CD4-positive, alpha-beta T cell (primary cell): ENCODE measurements at regions not wholly inside any gene's neighbourhood (a gene's known extent, or its start where the extent isn't known, plus 50 kb on each side); places are given as distances from the start of the nearest gene placed in this dataset.

Source experiments
- ATAC-seq: fragments of 200-7000 bp; cut with Tn5 transposase; one replicate; pipeline ENCODE4 v1.10.0; 2022; ENCODE audit warnings: mild to moderate bottlenecking; ENCODE audit not compliant: poor library complexity
- CTCF ChIA-PET: fragments of 350-600 bp; sonication (Branson Sonifier 250); formaldehyde crosslinking; loops from one replicate; lab custom pipeline; 2021; ENCODE audit warnings: antibody characterized with exemption, inconsistent platforms; lab: Charles Lee
- POLR2A ChIA-PET: fragments of 350-600 bp; sonication (Branson Sonifier 250); formaldehyde crosslinking; loops from one replicate; lab custom pipeline; 2021; ENCODE audit warnings: antibody characterized with exemption, inconsistent platforms; lab: Charles Lee
- DNase-seq, 14 experiments: peaks; one replicate each; pipeline ENCODE4 v3.0.0-alpha.2; 2013 to 2020; ENCODE audit warnings: mixed read lengths in 2 of 14
- H3K27ac ChIP-seq, 2 donors: one replicate each; pipeline versions ENCODE4 v1.5.1 to v1.7.0; 2013; ENCODE audit warnings: low read length in 2 of 2, low read depth in 1 of 2, mild to moderate bottlenecking in 1 of 2
- H3K27me3 ChIP-seq, 2 experiments: 1 replicate in 1 of 2; 2 replicates in 1 of 2; pipeline versions ENCODE4 v1.6.1 to v1.7.0; 2013; ENCODE audit warnings: low read length in 2 of 2, control low read depth in 1 of 2, mild to moderate bottlenecking in 1 of 2, moderate library complexity in 1 of 2; ENCODE audit not compliant: insufficient read depth in 2 of 2, control insufficient read depth in 1 of 2
- H3K36me3 ChIP-seq: one replicate; pipeline ENCODE4 v1.6.1; 2013; ENCODE audit warnings: low read length, control low read depth; ENCODE audit not compliant: insufficient read depth
- H3K4me1 ChIP-seq: one replicate; pipeline ENCODE4 v1.6.1; 2013; ENCODE audit warnings: low read length, control low read depth; ENCODE audit not compliant: insufficient read depth
- H3K4me3 ChIP-seq: one replicate; pipeline ENCODE4 v1.5.1; 2013; ENCODE audit warnings: mild to moderate bottlenecking, low read length, moderate library complexity
- H3K9me3 ChIP-seq, 2 experiments: 1 replicate in 1 of 2; 2 replicates in 1 of 2; pipeline versions ENCODE4 v1.6.1 to v1.7.0; 2013; ENCODE audit warnings: low read length in 2 of 2, mild to moderate bottlenecking in 2 of 2, control low read depth in 1 of 2, moderate library complexity in 1 of 2; ENCODE audit not compliant: control insufficient read depth in 1 of 2, insufficient read depth in 1 of 2
- H3K27ac Mint-ChIP-seq: one replicate; pipeline ENCODE4 v1.8.0; 2020; ENCODE audit warnings: mixed read lengths
- H3K27me3 Mint-ChIP-seq: one replicate; pipeline ENCODE4 v1.8.0; 2021; ENCODE audit warnings: mixed read lengths
- H3K36me3 Mint-ChIP-seq: one replicate; pipeline ENCODE4 v1.8.0; 2021; ENCODE audit warnings: low read depth, mixed read lengths
- H3K4me1 Mint-ChIP-seq: one replicate; pipeline ENCODE4 v1.8.0; 2021; ENCODE audit warnings: low read depth, mixed read lengths
- H3K4me3 Mint-ChIP-seq: one replicate; pipeline ENCODE4 v1.8.0; 2020; ENCODE audit warnings: mild to moderate bottlenecking, mixed read lengths
- H3K9me3 Mint-ChIP-seq: one replicate; pipeline ENCODE4 v1.8.0; 2020; ENCODE audit warnings: mixed read lengths
- CTCF ChIP-seq: fragments of 200-600 bp; IDR thresholded peaks from one replicate; pipeline ENCODE4 v1.8.0; 2022; ENCODE audit warnings: antibody characterized with exemption, mild to moderate bottlenecking
- intact Hi-C, 2 experiments: fragments of 100-400 bp; cut with DNase I in 1 of 2; cut with micrococcal nuclease in 1 of 2; formaldehyde crosslinking; loops; one replicate each; pipeline versions ENCODE4 v1.15.1 to v1.9.0; 2023 to 2025; cut with DNase I, micrococcal nuclease

- ATAC-seq (no peak), DNase-seq (no peak)
- peaks cover 31% of the 10 kb centered on the region for H3K36me3 Mint-ChIP-seq
- no peaks in the 10 kb centered on the region for H3K9me3 ChIP-seq
- ChIA-PET POLR2A (interaction anchor here (1.6 kb wide), 1 partner anchor 9 kb away, joined by 4 read pairs; no protein-coding TSS in a partner anchor), CTCF (no interaction called here)
- intact Hi-C loops, result no loop called here
- H3K9me3 Mint-ChIP-seq, result peaks cover 21% of the 10 kb centered on the region
- no peaks in the 10 kb centered on the region for H3K27me3 Mint-ChIP-seq
- no peak overlapping the region for H3K4me3 ChIP-seq
- no peak overlapping the region for H3K27ac ChIP-seq
- H3K4me1 ChIP-seq, result peaks cover 3% of the 10 kb centered on the region
- H3K27me3 ChIP-seq, result no peaks in the 10 kb centered on the region
- H3K36me3 ChIP-seq, result no peaks in the 10 kb centered on the region
- TF ChIP-seq CTCF, result no peak
- H3K27ac Mint-ChIP-seq, result no peak overlapping the region
- peaks cover 41% of the 10 kb centered on the region for H3K4me1 Mint-ChIP-seq
- no peak overlapping the region for H3K4me3 Mint-ChIP-seq
Measured at GRCh38 chr1:193471981-193472380, 285.6 kb upstream of the B3GALT2 start.

DNA sequence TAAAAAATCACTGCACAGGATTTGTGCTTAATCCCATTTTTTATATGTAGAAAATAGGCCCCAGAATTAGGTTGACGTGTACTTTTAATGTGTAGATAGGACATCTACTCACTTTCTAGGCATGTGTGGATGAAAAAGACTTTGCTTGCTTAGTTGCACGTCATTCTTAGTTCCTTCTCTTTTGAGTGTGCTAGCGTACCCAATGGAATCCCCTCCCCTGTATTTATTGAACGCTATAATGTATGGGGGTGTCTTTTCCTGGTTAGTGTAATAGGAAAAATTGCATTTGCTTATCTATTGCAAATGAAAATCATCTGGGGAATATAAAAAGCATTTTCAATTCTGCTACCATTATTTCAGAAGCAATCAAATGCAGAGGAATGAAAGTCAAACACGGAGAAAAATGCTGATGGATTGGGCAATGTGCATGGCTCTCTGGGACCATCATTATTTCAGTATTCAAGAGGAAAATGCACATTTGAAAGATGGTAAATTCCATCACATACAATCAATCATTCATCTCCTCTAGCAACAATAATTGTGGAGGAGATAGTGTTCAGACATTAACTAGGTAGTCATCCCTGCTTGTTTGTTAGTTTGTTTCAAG, 277.0 kb upstream of the B3GALT2 start:
- Histone ChIP-seq H3K4me1 (peaks cover 19% of the 10 kb centered on the region), H3K9me3 (no peaks in the 10 kb centered on the region), H3K27me3 (no peaks in the 10 kb centered on the region), H3K27ac (peak overlapping the region in 1 of 2 donors; percentile 44), H3K4me3 (peak overlapping the region; percentile 8), H3K36me3 (no peaks in the 10 kb centered on the region)
- DNase-seq, result peak in 1 of 14 experiments; percentile 18
- peak overlapping the region; percentile 75 for H3K27ac Mint-ChIP-seq
- H3K4me3 Mint-ChIP-seq, result peak overlapping the region; percentile 35
- no peak for ATAC-seq
- H3K36me3 Mint-ChIP-seq, result no peaks in the 10 kb centered on the region
- intact Hi-C loops, result loop anchor here in 1 of 2 experiments (2.0 to 5.0 kb wide), 2 partner anchors 15 to 74 kb away; no protein-coding TSS in a partner anchor
- H3K9me3 Mint-ChIP-seq, result no peaks in the 10 kb centered on the region
- no peak for TF ChIP-seq CTCF
- ChIA-PET POLR2A (interaction anchor here (0.9 to 2.5 kb wide), 5 partner anchors 12 to 826 kb away, joined by 3 to 42 read pairs (median 4); no protein-coding TSS in a partner anchor), CTCF (no interaction called here)
- H3K4me1 Mint-ChIP-seq, result peaks cover 49% of the 10 kb centered on the region
- H3K27me3 Mint-ChIP-seq, result no peaks in the 10 kb centered on the region

- no peaks in the 10 kb centered on the region for H3K36me3 ChIP-seq
- no peak for TF ChIP-seq CTCF
- no peaks in the 10 kb centered on the region for H3K27me3 ChIP-seq
- Mint-ChIP-seq H3K27ac (peak overlapping the region; percentile 75), H3K4me1 (peaks cover 51% of the 10 kb centered on the region), H3K36me3 (no peaks in the 10 kb centered on the region), H3K27me3 (no peaks in the 10 kb centered on the region), H3K4me3 (peak overlapping the region; percentile 35), H3K9me3 (no peaks in the 10 kb centered on the region)
- intact Hi-C loops, result loop anchor here in 1 of 2 experiments (2.0 to 5.0 kb wide), 2 partner anchors 16 to 75 kb away; no protein-coding TSS in a partner anchor
- H3K27ac ChIP-seq, result peak overlapping the region; percentile 16 to 20
- DNase-seq (peak in 4 of 14 experiments; percentile 29 to 62 (median 56)), ATAC-seq (peak; percentile 41)
- POLR2A ChIA-PET, result interaction anchor here (0.9 to 2.5 kb wide), 9 partner anchors 10 to 827 kb away, joined by 3 to 42 read pairs (median 4); no protein-coding TSS in a partner anchor
- peaks cover 19% of the 10 kb centered on the region for H3K4me1 ChIP-seq
- peak overlapping the region; percentile 8 for H3K4me3 ChIP-seq
- CTCF ChIA-PET, result no interaction called here
- H3K9me3 ChIP-seq, result no peaks in the 10 kb centered on the region
Measured at GRCh38 chr1:193462629-193463320, 276.4 kb upstream of the B3GALT2 start.
